SJCRH30 (cell line): ENCODE measurements at regions not wholly inside any gene's neighbourhood (a gene's known extent, or its start where the extent isn't known, plus 50 kb on each side); places are given as distances from the start of the nearest gene placed in this dataset.

Source experiments
- DNase-seq, 2 experiments: peaks; one replicate each; pipeline ENCODE4 v3.0.0-alpha.2; 2015 to 2020
- H3K27ac ChIP-seq: fragments of 250-450 bp; sonication (Bioruptor Pico); 2 replicates; pipeline ENCODE4 v1.5.1; 2020; ENCODE audit warnings: mild to moderate bottlenecking, moderate library complexity
- H3K27me3 ChIP-seq: fragments of 250-450 bp; sonication (Bioruptor Pico); 2 replicates; pipeline ENCODE4 v1.5.1; 2020; ENCODE audit warnings: mild to moderate bottlenecking, moderate library complexity
- H3K36me3 ChIP-seq: fragments of 250-450 bp; sonication (Bioruptor Pico); 2 replicates; pipeline ENCODE4 v1.5.1; 2020; ENCODE audit warnings: mild to moderate bottlenecking, moderate library complexity
- H3K4me1 ChIP-seq: fragments of 250-450 bp; sonication (Bioruptor Pico); 2 replicates; pipeline ENCODE4 v1.5.1; 2020; ENCODE audit warnings: mild to moderate bottlenecking, moderate library complexity
- H3K4me3 ChIP-seq: fragments of 250-450 bp; sonication (Bioruptor Pico); 2 replicates; pipeline ENCODE4 v1.5.1; 2020; ENCODE audit warnings: mild to moderate bottlenecking, moderate library complexity
- H3K9me3 ChIP-seq: fragments of 250-450 bp; sonication (Bioruptor Pico); replicated peaks from 2 replicates; pipeline ENCODE4 v1.5.1; 2020; ENCODE audit warnings: mild to moderate bottlenecking, moderate library complexity

DNA sequence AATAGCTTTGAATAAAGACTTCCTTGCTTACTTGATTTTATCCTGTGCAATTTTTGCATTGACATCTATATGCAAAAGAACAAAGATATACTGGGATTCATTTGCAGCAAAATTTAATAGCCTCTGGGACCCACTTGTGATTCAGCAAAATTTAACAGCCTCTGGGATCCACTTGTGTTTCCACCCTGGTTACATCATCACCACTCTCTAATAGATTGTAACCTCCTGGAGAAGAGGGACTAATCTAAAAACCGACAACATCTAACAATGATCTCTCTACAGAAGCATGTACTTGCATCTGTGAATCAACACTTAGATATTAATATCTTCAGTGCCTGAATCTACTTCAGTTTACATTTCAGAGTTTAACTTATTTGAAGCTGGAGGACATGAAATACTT, 202.0 kb upstream of the CPHXL start:
- H3K4me1 ChIP-seq, result no peaks in the 10 kb centered on the region
- no peak for DNase-seq
- H3K36me3 ChIP-seq, result no peaks in the 10 kb centered on the region
- H3K27me3 ChIP-seq, result no peaks in the 10 kb centered on the region
- H3K27ac ChIP-seq, result no peak overlapping the region
- H3K4me3 ChIP-seq, result no peak overlapping the region
- H3K9me3 ChIP-seq, result no peaks in the 10 kb centered on the region

DNA sequence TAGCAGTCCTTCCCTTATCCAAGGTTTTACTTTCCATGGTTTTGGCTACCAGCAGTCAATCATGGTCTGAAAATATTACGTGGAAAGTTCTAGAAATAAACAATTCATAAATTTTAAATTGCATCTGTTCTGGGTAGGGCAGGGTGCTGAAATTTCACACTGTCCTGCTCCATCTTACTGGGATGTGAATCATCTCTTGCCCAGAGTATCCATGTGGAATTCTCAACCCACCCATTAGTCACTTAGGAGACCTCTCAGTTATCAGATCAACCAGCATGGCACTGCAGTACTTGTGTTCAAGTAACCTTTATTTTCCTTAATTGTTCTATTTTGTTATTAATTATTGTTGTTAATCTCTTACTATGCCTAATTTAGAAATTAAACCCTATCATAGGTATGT, 202.8 kb upstream of the CPHXL start:
- Histone ChIP-seq H3K4me3 (no peak overlapping the region), H3K4me1 (no peaks in the 10 kb centered on the region), H3K27me3 (no peaks in the 10 kb centered on the region), H3K27ac (no peak overlapping the region), H3K36me3 (no peaks in the 10 kb centered on the region), H3K9me3 (no peaks in the 10 kb centered on the region)
- no peak for DNase-seq

DNA sequence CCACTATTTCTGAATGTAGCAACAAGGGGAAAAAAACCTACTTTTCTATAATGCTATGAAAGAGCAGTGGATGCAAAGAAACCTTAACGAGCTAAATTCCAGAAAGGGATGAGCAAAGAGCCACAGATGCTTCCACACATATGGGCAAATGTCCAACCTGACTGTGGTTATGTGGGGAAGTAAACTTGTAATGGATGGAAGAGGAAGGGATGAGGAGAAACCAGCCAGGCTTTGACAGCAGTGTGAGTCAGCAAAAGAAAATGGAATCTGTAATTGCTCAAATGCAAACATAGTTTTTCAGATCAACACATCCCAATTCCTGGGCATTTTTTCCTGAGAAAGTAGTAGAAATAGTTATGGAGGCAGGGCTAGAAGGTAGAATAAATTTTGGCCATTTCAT, 204.8 kb upstream of the CPHXL start:
- Histone ChIP-seq H3K27me3 (no peaks in the 10 kb centered on the region), H3K9me3 (no peaks in the 10 kb centered on the region), H3K27ac (no peak overlapping the region), H3K4me3 (no peak overlapping the region), H3K36me3 (no peaks in the 10 kb centered on the region), H3K4me1 (no peaks in the 10 kb centered on the region)
- DNase-seq, result no peak

DNA sequence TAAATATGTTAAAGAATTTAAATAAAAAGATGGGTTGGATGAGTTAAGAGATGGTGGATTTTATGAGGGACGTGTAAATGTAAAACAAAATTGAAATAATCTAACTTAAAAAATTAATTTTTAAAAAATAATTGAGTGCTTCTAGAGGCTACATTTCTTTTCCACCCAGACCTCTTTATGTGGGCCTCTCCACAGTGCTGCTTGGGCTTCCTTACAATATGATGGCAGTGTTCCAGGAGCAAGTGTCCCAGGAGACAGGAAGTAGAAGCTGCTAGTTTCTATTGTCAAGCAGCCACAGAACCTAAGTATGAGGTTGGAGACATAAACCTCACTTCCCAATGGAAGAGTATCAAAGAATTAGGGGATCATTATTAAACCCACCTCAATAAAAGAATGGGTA, 205.7 kb upstream of the CPHXL start:
- no peaks in the 10 kb centered on the region for H3K36me3 ChIP-seq
- no peak for DNase-seq
- H3K4me3 ChIP-seq, result no peak overlapping the region
- no peaks in the 10 kb centered on the region for H3K4me1 ChIP-seq
- H3K27ac ChIP-seq, result no peak overlapping the region
- no peaks in the 10 kb centered on the region for H3K27me3 ChIP-seq
- H3K9me3 ChIP-seq, result no peaks in the 10 kb centered on the region

DNA sequence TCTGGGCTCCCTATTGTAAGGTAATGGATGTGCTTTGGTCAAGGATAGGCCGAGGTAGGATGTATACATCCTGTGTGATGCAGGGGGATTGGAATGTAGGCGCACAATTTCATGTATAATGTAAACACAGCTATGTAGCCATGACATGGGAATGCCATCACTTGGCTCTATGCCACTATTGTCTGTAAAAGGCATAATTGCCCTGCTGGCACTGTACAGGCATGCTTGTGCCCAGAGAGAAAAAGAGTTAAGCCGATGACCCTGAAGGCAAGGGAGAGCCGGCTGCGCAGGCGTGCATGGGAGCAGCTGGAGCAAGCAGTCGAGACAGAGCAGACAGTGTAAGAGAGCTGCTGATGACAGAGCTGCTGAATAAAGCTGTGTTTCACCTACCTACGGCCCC, 212.5 kb upstream of the CPHXL start:
- no peaks in the 10 kb centered on the region for H3K27me3 ChIP-seq
- peak; percentile 17 to 20 for DNase-seq

DNA sequence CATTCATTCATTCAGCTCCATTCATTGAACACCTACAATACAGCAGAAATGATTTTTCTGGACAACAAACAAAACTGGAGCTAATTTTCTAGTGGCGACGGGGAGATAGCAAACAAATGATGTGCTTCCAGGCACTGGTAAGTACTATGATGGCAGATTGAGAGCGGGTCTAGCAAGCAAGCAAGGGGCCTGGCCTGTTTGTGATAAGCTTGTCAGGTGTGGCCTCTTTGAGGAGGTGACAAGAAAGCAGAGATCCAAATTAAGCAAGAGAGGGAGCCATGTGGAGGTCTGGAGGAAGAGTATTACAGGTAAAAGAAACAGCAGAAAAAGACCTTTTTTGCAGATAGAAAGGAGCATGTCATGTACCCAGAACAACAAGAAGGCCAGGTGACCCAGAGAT, 216.1 kb upstream of the CPHXL start:
- no peaks in the 10 kb centered on the region for H3K4me1 ChIP-seq
- H3K27me3 ChIP-seq, result no peaks in the 10 kb centered on the region
- DNase-seq, result no peak
- no peak overlapping the region for H3K4me3 ChIP-seq
- no peaks in the 10 kb centered on the region for H3K36me3 ChIP-seq
- H3K27ac ChIP-seq, result no peak overlapping the region
- no peaks in the 10 kb centered on the region for H3K9me3 ChIP-seq

More for the DNA sequence above, 212.5 kb upstream of the CPHXL start:
- H3K9me3 ChIP-seq, result no peaks in the 10 kb centered on the region
- no peaks in the 10 kb centered on the region for H3K36me3 ChIP-seq
- H3K4me1 ChIP-seq, result no peaks in the 10 kb centered on the region
- no peak overlapping the region for H3K4me3 ChIP-seq
- no peak overlapping the region for H3K27ac ChIP-seq

DNA sequence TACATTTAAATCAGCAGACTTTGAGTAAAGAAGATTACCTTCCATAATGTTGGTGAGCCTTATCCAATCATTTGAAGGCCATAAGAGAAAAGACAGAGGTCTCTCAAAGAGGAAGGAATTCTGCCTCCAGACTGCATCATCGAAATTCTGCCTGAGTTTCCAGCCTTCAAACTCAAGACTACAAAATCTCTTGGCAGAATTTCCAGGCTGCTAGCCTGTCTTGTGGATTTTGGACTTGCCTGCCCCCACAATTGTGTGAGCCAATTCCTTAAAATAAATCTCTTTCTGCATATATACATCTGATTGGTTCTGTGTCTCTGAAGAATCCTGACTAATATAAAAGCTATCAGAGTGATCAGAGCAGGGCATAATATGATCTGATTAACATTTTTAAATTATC, 216.6 kb upstream of the CPHXL start:
- Histone ChIP-seq H3K27me3 (no peaks in the 10 kb centered on the region), H3K27ac (no peak overlapping the region), H3K9me3 (no peaks in the 10 kb centered on the region), H3K4me1 (no peaks in the 10 kb centered on the region), H3K36me3 (no peaks in the 10 kb centered on the region), H3K4me3 (no peak overlapping the region)
- DNase-seq, result no peak

DNA sequence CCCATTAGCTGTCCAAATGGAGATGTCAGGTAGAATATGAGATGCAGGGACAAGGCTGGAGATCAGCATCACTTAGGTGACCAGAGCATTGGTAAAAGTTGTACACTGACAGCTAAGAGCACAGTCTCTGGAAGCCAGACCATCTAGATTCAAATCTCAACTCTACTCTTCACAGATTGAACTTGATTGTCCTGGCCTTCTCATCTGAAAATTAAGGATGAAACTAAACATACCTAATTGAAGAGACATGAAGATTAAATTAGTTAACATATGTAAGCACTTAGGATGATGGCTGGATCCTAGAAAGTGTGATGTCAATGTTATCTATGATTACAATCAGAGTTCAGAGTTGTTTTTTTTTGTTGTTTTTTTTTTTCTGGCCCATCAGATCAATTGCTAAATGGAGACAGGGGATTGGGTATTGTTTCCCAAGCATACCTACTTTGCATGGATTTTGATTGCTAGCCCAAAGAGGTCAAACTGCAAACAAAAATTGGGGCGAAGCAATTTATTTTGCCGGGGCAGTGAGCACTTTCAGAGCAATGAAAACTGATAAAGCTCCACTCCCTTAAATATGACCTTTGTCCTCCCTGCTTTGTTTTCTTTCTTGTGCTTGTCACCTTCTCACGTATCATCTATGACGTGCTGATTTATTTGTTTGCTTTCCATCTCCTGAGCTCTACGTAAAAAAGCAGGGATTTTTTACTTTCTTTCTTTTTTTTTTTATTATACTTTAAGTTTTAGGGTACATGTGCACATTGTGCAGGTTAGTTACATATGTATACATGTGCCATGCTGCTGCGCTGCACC, 217.6 kb upstream of the CPHXL start:
- H3K27ac ChIP-seq, result no peak overlapping the region
- H3K9me3 ChIP-seq, result no peaks in the 10 kb centered on the region
- no peaks in the 10 kb centered on the region for H3K4me1 ChIP-seq
- no peaks in the 10 kb centered on the region for H3K27me3 ChIP-seq
- no peak for DNase-seq
- H3K36me3 ChIP-seq, result no peaks in the 10 kb centered on the region
- no peak overlapping the region for H3K4me3 ChIP-seq

DNA sequence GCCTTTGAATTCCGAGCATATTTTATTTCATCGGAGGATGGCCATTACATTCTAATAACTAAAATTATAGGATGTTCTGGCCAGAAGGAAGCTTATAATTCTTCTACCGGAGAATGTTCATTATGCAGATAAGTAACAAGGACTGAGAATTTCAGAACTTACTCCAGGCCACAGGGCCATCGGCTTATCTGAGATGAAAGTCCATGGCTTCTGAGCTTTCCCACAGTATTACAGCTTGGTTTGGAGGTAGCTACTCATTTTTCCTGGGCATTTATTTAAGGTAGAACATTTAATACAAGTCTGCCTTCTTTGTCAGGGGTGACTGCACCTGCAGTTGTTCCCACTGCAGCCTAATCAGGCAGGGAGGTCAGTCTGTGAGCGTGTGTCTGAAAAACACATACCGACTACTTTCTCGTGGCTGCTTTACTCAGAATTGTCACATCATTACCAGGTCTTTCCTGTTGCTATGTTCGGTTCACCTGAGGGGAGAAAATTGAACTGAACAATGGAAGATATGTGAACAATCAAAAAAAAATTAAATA, 219.7 kb upstream of the CPHXL start:
- no peaks in the 10 kb centered on the region for H3K27me3 ChIP-seq
- H3K27ac ChIP-seq, result no peak overlapping the region
- no peaks in the 10 kb centered on the region for H3K36me3 ChIP-seq
- DNase-seq, result no peak
- no peaks in the 10 kb centered on the region for H3K4me1 ChIP-seq
- H3K4me3 ChIP-seq, result no peak overlapping the region
- H3K9me3 ChIP-seq, result no peaks in the 10 kb centered on the region

DNA sequence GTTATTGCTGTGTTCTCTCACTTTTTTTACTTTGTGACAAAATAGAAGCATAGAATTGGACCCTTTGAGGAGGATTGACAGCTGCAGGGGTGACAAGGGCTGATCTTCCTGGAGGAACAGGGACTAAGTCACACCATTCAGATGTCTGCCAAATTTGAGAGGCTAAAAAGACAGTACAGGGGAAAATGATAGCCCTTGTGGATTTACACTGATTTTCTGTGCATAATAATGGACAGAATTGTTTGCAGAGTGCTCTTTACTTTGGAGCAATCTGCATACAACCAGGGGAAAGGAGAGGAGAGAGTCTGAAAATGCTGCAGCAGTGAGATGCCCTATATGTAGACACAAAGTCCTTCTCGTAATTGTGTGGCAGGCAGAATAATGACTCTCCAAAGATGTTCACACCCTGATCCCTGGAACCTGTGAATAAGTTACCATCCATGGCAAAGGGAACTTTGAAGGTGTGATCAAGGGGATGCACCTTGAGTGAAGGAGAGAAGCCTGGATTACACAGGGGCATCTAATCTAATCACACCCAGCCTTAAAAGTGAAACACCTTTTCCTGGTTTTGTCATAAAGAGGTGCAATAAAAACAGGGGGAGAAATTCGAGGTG, 221.4 kb upstream of the CPHXL start:
- H3K4me1 ChIP-seq, result no peaks in the 10 kb centered on the region
- no peak overlapping the region for H3K27ac ChIP-seq
- no peak for DNase-seq
- H3K27me3 ChIP-seq, result no peaks in the 10 kb centered on the region
- no peaks in the 10 kb centered on the region for H3K36me3 ChIP-seq
- no peak overlapping the region for H3K4me3 ChIP-seq
- H3K9me3 ChIP-seq, result no peaks in the 10 kb centered on the region

DNA sequence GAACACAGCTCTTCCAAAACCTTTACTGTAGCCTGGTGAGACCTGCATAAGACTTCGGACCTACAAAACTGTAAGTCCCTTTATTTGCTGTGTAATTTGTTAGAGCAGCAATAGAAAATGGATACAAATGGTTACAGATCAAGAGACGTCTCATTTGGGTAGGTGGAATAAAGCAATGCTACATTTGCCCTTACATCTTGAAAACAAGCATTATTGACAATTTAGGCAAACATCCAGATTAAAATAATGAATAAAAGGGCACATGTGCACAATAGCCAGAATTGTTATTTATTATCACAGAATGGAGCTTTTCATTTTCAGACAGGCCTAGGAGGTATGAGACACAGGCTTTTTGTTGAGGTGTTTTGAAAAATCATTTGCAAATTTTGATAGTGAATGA, 222.2 kb upstream of the CPHXL start:
- Histone ChIP-seq H3K27ac (no peak overlapping the region), H3K36me3 (no peaks in the 10 kb centered on the region), H3K4me3 (no peak overlapping the region), H3K4me1 (no peaks in the 10 kb centered on the region), H3K27me3 (no peaks in the 10 kb centered on the region), H3K9me3 (no peaks in the 10 kb centered on the region)
- no peak for DNase-seq

DNA sequence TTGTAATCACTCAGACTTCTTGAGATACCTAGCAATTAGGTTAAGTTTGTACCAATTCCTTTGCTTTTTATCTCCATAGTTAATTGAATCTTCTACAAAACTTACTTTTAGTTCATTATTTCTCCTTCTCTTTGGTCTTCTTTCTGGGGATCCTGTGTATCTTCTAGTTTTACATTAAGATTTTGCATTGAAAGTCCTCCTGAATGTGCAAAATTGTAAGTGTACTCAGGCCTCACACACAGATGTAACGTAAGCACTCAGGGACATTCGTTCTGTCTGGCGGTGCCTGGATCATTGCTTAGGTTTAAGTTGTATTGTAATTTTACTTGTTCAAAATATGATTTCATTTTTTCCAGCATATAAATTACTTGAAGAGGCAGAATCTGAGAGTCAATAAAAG, 222.6 kb upstream of the CPHXL start:
- Histone ChIP-seq H3K36me3 (no peaks in the 10 kb centered on the region), H3K27me3 (no peaks in the 10 kb centered on the region), H3K4me1 (no peaks in the 10 kb centered on the region), H3K4me3 (no peak overlapping the region), H3K9me3 (no peaks in the 10 kb centered on the region), H3K27ac (no peak overlapping the region)
- no peak for DNase-seq

DNA sequence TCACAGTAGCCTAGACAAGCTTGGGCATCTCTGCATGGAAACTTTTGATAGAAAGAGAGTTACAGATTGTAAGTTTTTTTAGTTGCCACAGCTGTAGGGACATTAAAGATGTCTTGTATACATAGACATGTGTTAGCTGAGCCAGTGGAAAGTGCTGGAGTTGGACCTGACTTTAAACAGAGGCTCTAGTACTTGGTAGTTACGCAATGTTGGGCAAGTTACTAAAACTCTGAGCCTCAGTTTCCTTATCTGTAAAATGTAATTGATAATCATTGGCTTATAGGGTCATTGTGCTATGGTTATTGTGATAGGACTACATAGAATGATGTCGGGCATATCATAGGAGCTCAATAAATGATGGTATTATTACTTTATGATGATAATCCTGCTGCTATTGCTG, 225.8 kb upstream of the CPHXL start:
- Histone ChIP-seq H3K27me3 (no peaks in the 10 kb centered on the region), H3K9me3 (no peaks in the 10 kb centered on the region), H3K36me3 (no peaks in the 10 kb centered on the region), H3K27ac (no peak overlapping the region), H3K4me3 (no peak overlapping the region), H3K4me1 (no peaks in the 10 kb centered on the region)
- DNase-seq, result no peak

DNA sequence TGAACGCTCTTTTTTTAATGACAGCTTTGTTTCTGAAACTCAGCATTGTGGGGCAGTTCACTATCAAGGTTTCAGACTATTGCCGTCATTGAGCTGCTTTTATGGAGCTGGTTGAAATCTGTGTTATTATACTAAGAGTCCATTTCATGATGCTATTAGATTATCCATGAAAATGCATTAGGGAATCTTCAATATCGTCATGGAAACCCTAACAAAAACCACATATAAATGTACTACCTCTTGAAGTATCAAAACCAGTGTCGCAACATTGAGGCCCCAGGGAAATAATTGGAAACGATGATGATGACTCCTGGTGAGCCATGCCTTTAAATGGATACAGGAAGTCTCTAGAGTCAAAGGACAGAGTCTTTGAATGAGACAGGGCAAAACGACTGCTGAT, 231.6 kb upstream of the CPHXL start:
- Histone ChIP-seq H3K36me3 (no peaks in the 10 kb centered on the region), H3K27me3 (no peaks in the 10 kb centered on the region), H3K9me3 (no peaks in the 10 kb centered on the region), H3K4me1 (no peaks in the 10 kb centered on the region), H3K4me3 (no peak overlapping the region), H3K27ac (no peak overlapping the region)
- DNase-seq, result no peak

DNA sequence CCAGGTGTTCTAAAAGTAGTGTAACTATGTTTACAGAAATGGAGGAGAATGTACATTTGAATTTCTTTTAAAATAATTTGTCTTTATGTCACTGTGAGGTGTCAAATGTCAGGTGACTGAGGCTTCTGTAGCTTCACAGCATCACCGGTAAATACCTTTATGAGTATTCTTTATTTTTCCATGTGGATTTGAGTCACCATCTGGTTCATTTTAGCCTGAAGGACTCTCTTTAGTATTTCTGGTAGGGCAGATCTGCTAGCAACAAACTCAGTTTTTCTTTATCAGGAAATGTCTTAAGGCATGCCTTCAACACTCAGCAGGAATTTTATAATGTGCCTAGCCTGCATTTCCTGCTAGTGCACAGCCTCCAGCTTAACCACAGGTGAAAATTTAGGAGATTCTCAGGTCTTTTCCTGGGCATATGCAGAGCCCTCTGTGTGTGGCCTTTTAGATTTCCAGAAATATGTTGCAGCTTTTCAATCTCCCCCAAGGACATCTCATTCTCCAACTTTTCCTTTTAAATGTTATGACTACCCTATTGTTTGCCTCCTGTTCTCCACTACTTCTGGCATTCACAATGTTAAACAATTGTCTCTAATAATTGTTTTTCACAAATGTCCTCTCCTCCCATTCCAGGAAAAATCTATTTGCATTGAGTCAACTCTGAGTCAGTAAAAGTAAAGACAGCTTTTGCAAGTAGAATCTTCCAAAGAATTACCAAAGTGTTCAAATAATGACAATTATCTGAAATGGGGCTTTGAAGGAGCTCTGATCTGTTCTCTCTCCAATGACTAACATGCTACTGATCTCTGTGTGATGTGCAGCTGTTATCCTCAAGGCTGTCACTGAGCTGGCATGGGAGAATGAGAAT, 239.4 kb upstream of the CPHXL start:
- Histone ChIP-seq H3K27me3 (no peaks in the 10 kb centered on the region), H3K9me3 (no peaks in the 10 kb centered on the region), H3K27ac (no peak overlapping the region), H3K4me3 (no peak overlapping the region), H3K36me3 (no peaks in the 10 kb centered on the region), H3K4me1 (no peaks in the 10 kb centered on the region)
- DNase-seq, result no peak
